Lung (tissue), 11 donors: ENCODE measurements at regions not wholly inside any gene's neighbourhood (a gene's known extent, or its start where the extent isn't known, plus 50 kb on each side); places are given as distances from the start of the nearest gene placed in this dataset.

Experiments used
- ATAC-seq: fragments of 200-7000 bp; cut with Tn5 transposase; one replicate; pipeline ENCODE4 v1.9.1; 2020; ENCODE audit warnings: moderate number of reproducible peaks; ENCODE audit not compliant: insufficient read depth, low FRiP score
- DNase-seq, 3 donors: peaks; one replicate each; pipeline ENCODE4 v3.0.0-alpha.2; 2013 to 2017
- H3K27ac ChIP-seq, 2 donors: one replicate each; pipeline ENCODE4 v1.5.1; 2013; ENCODE audit warnings: mild to moderate bottlenecking in 2 of 2, moderate library complexity in 2 of 2, control low read depth in 1 of 2, inconsistent platforms in 1 of 2, low read depth in 1 of 2, low read length in 1 of 2
- H3K27me3 ChIP-seq, 3 donors: one replicate each; pipeline ENCODE4 v1.5.1; 2013; ENCODE audit warnings: low read length in 2 of 3; ENCODE audit not compliant: control insufficient read depth in 3 of 3, insufficient read depth in 3 of 3
- H3K36me3 ChIP-seq, 4 donors: one replicate each; pipeline ENCODE4 v1.5.1; 2013; ENCODE audit warnings: low read length in 4 of 4, mild to moderate bottlenecking in 1 of 4, moderate library complexity in 1 of 4; ENCODE audit not compliant: control insufficient read depth in 4 of 4, insufficient read depth in 4 of 4
- H3K4me1 ChIP-seq, 5 donors: one replicate each; pipeline ENCODE4 v1.5.1; 2013; ENCODE audit warnings: low read length in 5 of 5, mild to moderate bottlenecking in 2 of 5, moderate library complexity in 1 of 5; ENCODE audit not compliant: control insufficient read depth in 5 of 5, insufficient read depth in 5 of 5
- H3K4me3 ChIP-seq: one replicate; pipeline ENCODE4 v1.5.1; 2013; ENCODE audit warnings: mild to moderate bottlenecking, control low read depth, moderate library complexity
- H3K9ac ChIP-seq, 2 donors: one replicate each; pipeline ENCODE4 v1.5.1; 2013; ENCODE audit warnings: low read length in 2 of 2, control low read depth in 1 of 2; ENCODE audit not compliant: insufficient read depth in 1 of 2
- H3K9me3 ChIP-seq, 4 donors: one replicate each; pipeline ENCODE4 v1.5.1; 2013; ENCODE audit warnings: low read length in 3 of 4, mild to moderate bottlenecking in 1 of 4, moderate library complexity in 1 of 4; ENCODE audit not compliant: control insufficient read depth in 4 of 4, insufficient read depth in 3 of 4
- WGBS, 2 donors: extraction: QIAGEN DNeasy Blood & Tissue Kit; methylation state at CpG; one replicate each; pipeline ENCODE4 v1.1.7; 2013; 5-methylcytosine and 5-hydroxymethylcytosine counted together
- TF ChIP-seq, protein P1 (sequence below): IDR thresholded peaks from 2 replicates; pipeline ENCODE4 v1.5.1; 2012; ENCODE audit warnings: mild to moderate bottlenecking; ENCODE audit errors: control extremely low read depth, extremely low read depth
- donor health status: control.
- donor health status: control.
- donor health status: Bipolar disorder and iron deficiency.
- donor health status: healthy.
- donor health status: DM: yes; HTN: yes; CAD: no.

GRCh38 chr11:115660030-115660805, 156.0 kb upstream of the CADM1 start:
- TF ChIP-seq, protein P1, sequence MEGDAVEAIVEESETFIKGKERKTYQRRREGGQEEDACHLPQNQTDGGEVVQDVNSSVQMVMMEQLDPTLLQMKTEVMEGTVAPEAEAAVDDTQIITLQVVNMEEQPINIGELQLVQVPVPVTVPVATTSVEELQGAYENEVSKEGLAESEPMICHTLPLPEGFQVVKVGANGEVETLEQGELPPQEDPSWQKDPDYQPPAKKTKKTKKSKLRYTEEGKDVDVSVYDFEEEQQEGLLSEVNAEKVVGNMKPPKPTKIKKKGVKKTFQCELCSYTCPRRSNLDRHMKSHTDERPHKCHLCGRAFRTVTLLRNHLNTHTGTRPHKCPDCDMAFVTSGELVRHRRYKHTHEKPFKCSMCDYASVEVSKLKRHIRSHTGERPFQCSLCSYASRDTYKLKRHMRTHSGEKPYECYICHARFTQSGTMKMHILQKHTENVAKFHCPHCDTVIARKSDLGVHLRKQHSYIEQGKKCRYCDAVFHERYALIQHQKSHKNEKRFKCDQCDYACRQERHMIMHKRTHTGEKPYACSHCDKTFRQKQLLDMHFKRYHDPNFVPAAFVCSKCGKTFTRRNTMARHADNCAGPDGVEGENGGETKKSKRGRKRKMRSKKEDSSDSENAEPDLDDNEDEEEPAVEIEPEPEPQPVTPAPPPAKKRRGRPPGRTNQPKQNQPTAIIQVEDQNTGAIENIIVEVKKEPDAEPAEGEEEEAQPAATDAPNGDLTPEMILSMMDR = no peak
- DNase-seq (peak; percentile 60 to 81 (median 76)), ATAC-seq (no peak)
- Histone ChIP-seq H3K27me3 (peaks cover 0 to 27% (median 16%) of the 10 kb centered on the region in 3 donors), H3K4me3 (no peak overlapping the region), H3K36me3 (no peaks in the 10 kb centered on the region), H3K9ac (no peak overlapping the region), H3K4me1 (peaks cover 0 to 12% (median 5%) of the 10 kb centered on the region in 5 donors), H3K9me3 (peaks cover 0 to 8% (median 0%) of the 10 kb centered on the region in 4 donors), H3K27ac (no peak overlapping the region)
- WGBS, 2 donors = 18 to 25% methylated on average over 30 of the region's 30 CpGs

DNA sequence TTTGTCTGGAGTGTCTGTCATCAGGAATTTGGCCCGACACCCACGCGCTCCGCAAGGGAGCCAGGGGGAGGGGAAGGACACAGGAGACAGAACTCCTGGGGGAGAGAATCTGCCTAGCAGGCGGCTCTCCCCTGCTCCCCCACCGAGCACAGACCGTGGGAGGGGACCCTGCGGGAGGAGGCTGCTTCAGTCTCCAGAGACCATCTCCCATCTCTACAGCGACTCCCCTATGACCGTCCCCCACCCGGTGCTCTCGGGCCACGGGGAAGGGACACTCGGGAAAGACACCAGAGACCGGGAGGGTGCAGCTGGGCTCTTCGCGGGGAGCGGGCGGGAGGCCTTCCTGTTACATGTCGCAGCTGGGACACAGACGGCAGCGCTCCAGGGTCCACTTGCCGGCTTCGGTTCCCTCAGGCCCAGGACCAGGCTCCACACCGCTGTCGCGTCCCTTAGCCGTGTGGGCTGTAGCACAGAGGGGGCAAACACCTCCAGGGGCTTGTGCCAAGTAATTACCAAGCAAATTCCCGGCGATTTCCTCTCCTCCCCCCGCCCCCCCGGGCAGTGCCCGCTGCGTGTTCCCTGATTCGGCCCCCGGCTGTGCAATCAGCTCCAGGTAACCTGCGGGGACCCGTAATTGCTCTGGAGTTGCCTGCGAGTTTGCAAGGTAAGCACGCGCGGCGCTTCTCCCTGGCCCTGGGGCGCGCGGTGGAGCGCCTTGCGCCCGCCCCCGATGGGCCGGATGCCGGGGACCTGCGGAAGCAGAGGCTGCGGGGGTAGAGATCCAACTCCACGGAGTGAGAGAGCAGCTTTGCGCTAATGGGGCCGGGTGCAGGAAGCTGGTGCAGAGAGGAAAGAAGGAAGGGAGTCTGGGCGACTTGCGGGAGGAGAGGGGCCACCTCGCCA, 155.1 kb upstream of the CADM1 start:
- Histone ChIP-seq H3K27me3 (peaks cover 0 to 31% (median 16%) of the 10 kb centered on the region in 3 donors), H3K4me3 (no peak overlapping the region), H3K27ac (no peak overlapping the region), H3K36me3 (no peaks in the 10 kb centered on the region), H3K9ac (no peak overlapping the region), H3K9me3 (peaks cover 0 to 8% (median 0%) of the 10 kb centered on the region in 4 donors), H3K4me1 (peaks cover 0 to 12% (median 5%) of the 10 kb centered on the region in 5 donors)
- WGBS, 2 donors = 4 to 6% methylated on average over 60 of the region's 60 CpGs
- peak in 2 of 3 donors; percentile 52 to 59 for DNase-seq
- ATAC-seq = no peak
- TF ChIP-seq, protein P1 = no peak

DNA sequence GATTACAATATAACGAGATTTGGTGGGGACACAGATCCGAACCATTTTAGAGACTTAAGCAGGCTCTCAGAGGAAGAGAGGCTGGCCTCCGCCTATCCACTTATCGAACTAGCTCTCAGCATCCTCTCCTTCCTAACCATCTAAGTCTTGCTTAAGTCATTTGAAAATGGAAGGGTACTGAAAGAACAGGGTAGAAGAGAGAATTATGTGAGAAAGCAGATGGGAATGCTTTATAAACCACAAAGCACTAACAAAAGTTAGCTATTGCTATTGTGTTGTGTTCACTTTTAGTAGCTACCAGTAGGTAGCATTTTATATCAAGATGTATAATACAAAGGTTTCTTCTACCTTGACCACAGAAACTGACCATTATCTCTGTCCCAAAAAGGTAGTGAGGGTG, 153.4 kb upstream of the CADM1 start:
- Histone ChIP-seq H3K36me3 (no peaks in the 10 kb centered on the region), H3K9ac (no peak overlapping the region), H3K27me3 (peaks cover 0 to 31% (median 16%) of the 10 kb centered on the region in 3 donors), H3K27ac (no peak overlapping the region), H3K9me3 (peaks cover 0 to 8% (median 0%) of the 10 kb centered on the region in 4 donors), H3K4me3 (no peak overlapping the region), H3K4me1 (peaks cover 0 to 12% (median 5%) of the 10 kb centered on the region in 5 donors)
- no peak for DNase-seq
- TF ChIP-seq, protein P1 = no peak
- 94 to 96% methylated on average over 4 of the region's 4 CpGs for WGBS, 2 donors
- no peak for ATAC-seq
